ENCODE measurements at regions not wholly inside any gene's neighbourhood (a gene's known extent, or its start where the extent isn't known, plus 50 kb on each side); places are given as distances from the start of the nearest gene placed in this dataset.

GRCh38 chr17:55582897-55583296 lies 71.6 kb upstream of the SMIM36 start:
- CTCF ChIA-PET: interaction anchor here (1.3 kb wide), 1 partner anchor 59 kb away, joined by 4 read pairs; no protein-coding TSS in a partner anchor
- no peaks in the 10 kb centered on the region for H3K9me3 ChIP-seq
- no peaks in the 10 kb centered on the region for H3K27me3 ChIP-seq (ENCODE audit: insufficient read depth)
- POLR2A ChIA-PET: no interaction called here
- H4K20me1 ChIP-seq (ENCODE audit: insufficient read depth): no peaks in the 10 kb centered on the region
- no peak overlapping the region for H3K4me2 ChIP-seq
- H3K9ac ChIP-seq: no peak overlapping the region
- no peaks in the 10 kb centered on the region for H3K36me3 ChIP-seq (replicated peaks in 1 of 2; ENCODE audit: control insufficient read depth in 1 of 2, insufficient read depth in 2 of 2, low read length in 1 of 2)
- no peaks in the 10 kb centered on the region for H3F3A ChIP-seq (replicated peaks; ENCODE audit: insufficient read depth)
- H3K79me2 ChIP-seq (ENCODE audit: insufficient read depth): no peaks in the 10 kb centered on the region
- H3K4me3 ChIP-seq (ENCODE audit: low read depth in 2 of 2, low read length in 1 of 2): no peak overlapping the region
- 76% methylated on average over 4 of the region's 4 CpGs for WGBS (ENCODE audit: low lambda C conversion rate)
- H2AFZ ChIP-seq (ENCODE audit: low read depth): no peak overlapping the region
- TF ChIP-seq NFIC (IDR thresholded peaks at IDR 0.05; ENCODE audit: borderline replicate concordance) (no peak), PBX3 (IDR thresholded peaks at IDR 0.05) (no peak), POLR2AphosphoS5 (IDR thresholded peaks at IDR 0.05; ENCODE audit: low read depth, low read length) (no peak), JUND (IDR thresholded peaks at IDR 0.05) (no peak), TAF1 (IDR thresholded peaks at IDR 0.05; ENCODE audit: borderline replicate concordance, low read depth, low read length) (no peak), TCF12 (IDR thresholded peaks at IDR 0.05) (no peak), NRF1 (IDR thresholded peaks at IDR 0.05; ENCODE audit: low read depth, low read length) (no peak), SMC3 (IDR thresholded peaks at IDR 0.05; ENCODE audit: low read depth, low read length) (no peak), MEF2A (IDR thresholded peaks at IDR 0.05; ENCODE audit: borderline replicate concordance, low read depth) (no peak), CTCF (IDR thresholded peaks at IDR 0.05) (no peak), SIN3A (IDR thresholded peaks at IDR 0.05; ENCODE audit: borderline replicate concordance, low read depth, low read length) (no peak), RAD21 (IDR thresholded peaks at IDR 0.05; ENCODE audit: low read length) (no peak), IRF3 (IDR thresholded peaks at IDR 0.05; ENCODE audit: low read depth, low read length) (no peak), TEAD4 (IDR thresholded peaks at IDR 0.05; ENCODE audit: borderline replicate concordance, insufficient read depth) (no peak), RFX5 (IDR thresholded peaks at IDR 0.05; ENCODE audit: low read length) (no peak), FOXJ3 (CRISPR knock-in tag; IDR thresholded peaks at IDR 0.05) (no peak), GABPA (IDR thresholded peaks at IDR 0.05; ENCODE audit: low read depth) (no peak)
- TF ChIP-seq, protein P1, sequence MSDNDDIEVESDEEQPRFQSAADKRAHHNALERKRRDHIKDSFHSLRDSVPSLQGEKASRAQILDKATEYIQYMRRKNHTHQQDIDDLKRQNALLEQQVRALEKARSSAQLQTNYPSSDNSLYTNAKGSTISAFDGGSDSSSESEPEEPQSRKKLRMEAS (IDR thresholded peaks at IDR 0.05; ENCODE audit: low read depth): no peak
- H3K4me1 ChIP-seq (ENCODE audit: control insufficient read depth in 1 of 2, insufficient read depth in 2 of 2, low read depth in 1 of 2, low read length in 1 of 2): peaks cover 0 to 9% of the 10 kb centered on the region in 2 experiments; a peak in 1 of 4 replicates
- DNase-seq: no peak
- H3K27ac ChIP-seq (ENCODE audit: low read depth in 2 of 2, low read length in 1 of 2): no peak overlapping the region
- no peaks in the 10 kb centered on the region for H3K9me2 ChIP-seq
